Endothelial cell of umbilical vein (primary cell): ENCODE measurements at regions not wholly inside any gene's neighbourhood (a gene's known extent, or its start where the extent isn't known, plus 50 kb on each side); places are given as distances from the start of the nearest gene placed in this dataset.

Source experiments
- BruUV-seq: library from RNA; stranded (reverse); fragments of 400-500 nt; replicated peaks from 2 replicates; lab custom pipeline; 2021; lab: Mats Ljungman, UMichigan
- CTCF ChIA-PET: fragments of 300-600, 350-600 bp; sonication (Branson Sonifier 250); formaldehyde crosslinking; loops from one replicate; lab custom pipeline; 2021; ENCODE audit warnings: antibody characterized with exemption, inconsistent platforms; lab: Charles Lee
- POLR2A ChIA-PET: fragments of 300-600, 350-600 bp; sonication (Branson Sonifier 250); formaldehyde crosslinking; loops from one replicate; lab custom pipeline; 2021; ENCODE audit warnings: antibody characterized with exemption, inconsistent platforms; lab: Charles Lee
- DNase-seq: peaks from one replicate; pipeline ENCODE4 v3.0.0-alpha.2; 2011; ENCODE audit warnings: low read depth, low spot score
- FAIRE-seq: peaks from 2 replicates; lab custom pipeline; 2011; peaks lifted over from hg19 to GRCh38; lab: Jason Lieb, UNC
- H2AFZ ChIP-seq: 2 replicates; pipeline ENCODE4 v1.6.0; 2012; ENCODE audit warnings: low read depth, low read length, control low read depth, inconsistent platforms
- H3K27ac ChIP-seq: 2 replicates; pipeline ENCODE4 v1.5.1; 2011; ENCODE audit warnings: low read depth, mild to moderate bottlenecking, control low read depth, low read length, moderate library complexity; ENCODE audit not compliant: insufficient read depth
- H3K27me3 ChIP-seq, 2 experiments: 2 replicates each; pipeline versions ENCODE4 v1.6.0 to v1.6.1; 2011; ENCODE audit warnings: low read length in 2 of 2, mixed read lengths in 1 of 2; ENCODE audit not compliant: control insufficient read depth in 2 of 2, insufficient read depth in 2 of 2
- H3K36me3 ChIP-seq, 2 experiments: 2 replicates in 1 of 2; 3 replicates in 1 of 2; pipeline ENCODE4 v1.5.1; 2011; ENCODE audit warnings: low read length in 2 of 2, mild to moderate bottlenecking in 1 of 2, moderate library complexity in 1 of 2; ENCODE audit not compliant: control insufficient read depth in 2 of 2, insufficient read depth in 2 of 2; ENCODE audit errors: extremely low read depth in 1 of 2
- H3K4me1 ChIP-seq: 3 replicates; pipeline ENCODE4 v1.5.1; 2011; ENCODE audit warnings: mild to moderate bottlenecking, low read length; ENCODE audit not compliant: control insufficient read depth, insufficient read depth; ENCODE audit errors: extremely low read depth
- H3K4me2 ChIP-seq: 2 replicates; pipeline ENCODE4 v1.6.1; 2011; ENCODE audit warnings: low read length, control low read depth, mixed read lengths; ENCODE audit not compliant: insufficient read depth
- H3K4me3 ChIP-seq, 3 experiments: fragments of 200-600 bp in 1 of 3; sonication (generic), shearing (Covaris generic) in 1 of 3; replicated peaks in 1 of 3; 2 replicates each; pipeline ENCODE4 v1.5.1; 2011 to 2016; ENCODE audit warnings: control low read depth in 3 of 3, low read length in 3 of 3, mild to moderate bottlenecking in 2 of 3, inconsistent platforms in 1 of 3, low read depth in 1 of 3, moderate library complexity in 1 of 3; ENCODE audit not compliant: insufficient read depth in 1 of 3
- H3K79me2 ChIP-seq: 2 replicates; pipeline ENCODE4 v1.6.0; 2012; ENCODE audit warnings: low read length, inconsistent platforms; ENCODE audit not compliant: control insufficient read depth, insufficient read depth
- H3K9ac ChIP-seq: replicated peaks from 2 replicates; pipeline ENCODE3; 2011; ENCODE audit warnings: low read length, control low read depth; ENCODE audit not compliant: insufficient read depth; ENCODE audit errors: extremely low read depth
- H3K9me1 ChIP-seq: replicated peaks from 3 replicates; pipeline ENCODE4 v1.6.0; 2011; ENCODE audit warnings: mild to moderate bottlenecking, low read length; ENCODE audit not compliant: control insufficient read depth, insufficient read depth; ENCODE audit errors: extremely low read depth
- H3K9me3 ChIP-seq: replicated peaks from 2 replicates; pipeline ENCODE4 v1.5.1; 2012; ENCODE audit warnings: low read length, inconsistent platforms; ENCODE audit not compliant: control insufficient read depth, insufficient read depth
- H4K20me1 ChIP-seq: replicated peaks from 2 replicates; pipeline ENCODE3; 2011; ENCODE audit warnings: mild to moderate bottlenecking, low read length; ENCODE audit not compliant: control insufficient read depth, insufficient read depth; ENCODE audit errors: extremely low read depth
- CTCF ChIP-seq, 2 donors: IDR thresholded peaks; 1 replicate in 1 of 2; 2 replicates in 1 of 2; pipeline ENCODE4 v1.5.1; 2011; ENCODE audit warnings: low read length in 2 of 2, mild to moderate bottlenecking in 2 of 2, moderate library complexity in 2 of 2, control low read depth in 1 of 2, inconsistent platforms in 1 of 2, low read depth in 1 of 2; ENCODE audit not compliant: insufficient read depth in 1 of 2; ENCODE audit errors: extremely low read depth in 1 of 2
- EZH2 ChIP-seq: IDR thresholded peaks from 2 replicates; pipeline ENCODE4 v1.6.1; 2012; ENCODE audit warnings: borderline replicate concordance, low read depth, mild to moderate bottlenecking, moderate library complexity, low read length, inconsistent platforms; ENCODE audit not compliant: severe bottlenecking
- FOS ChIP-seq: IDR thresholded peaks from 2 replicates; pipeline ENCODE4 v1.6.1; 2011; ENCODE audit warnings: mild to moderate bottlenecking, low read length, moderate library complexity, borderline replicate concordance; ENCODE audit not compliant: insufficient read depth
- GATA2 ChIP-seq: IDR thresholded peaks from 2 replicates; pipeline ENCODE4 v1.7.0; 2011; ENCODE audit warnings: low read depth, mild to moderate bottlenecking, moderate library complexity, mixed read lengths, low read length; ENCODE audit not compliant: insufficient read length, insufficient read depth
- JUN ChIP-seq: IDR thresholded peaks from 2 replicates; pipeline ENCODE4 v1.6.1; 2011; ENCODE audit warnings: borderline replicate concordance, low read depth; ENCODE audit not compliant: insufficient read length, insufficient read depth
- MAX ChIP-seq: IDR thresholded peaks from 2 replicates; pipeline ENCODE4 v1.6.1; 2011; ENCODE audit not compliant: insufficient read depth, insufficient read length
- MYC ChIP-seq: IDR thresholded peaks from one replicate; pipeline ENCODE4 v1.6.1; 2011; ENCODE audit warnings: mild to moderate bottlenecking, low read depth, low read length
- POLR2A ChIP-seq: IDR thresholded peaks from 2 replicates; pipeline ENCODE4 v1.6.1; 2012; ENCODE audit warnings: low read depth, mild to moderate bottlenecking, control low read depth, low read length
- POLR2AphosphoS5 ChIP-seq: IDR thresholded peaks from 2 replicates; pipeline ENCODE4 v1.6.1; 2012; ENCODE audit warnings: low read depth, mild to moderate bottlenecking, control low read depth, low read length, moderate library complexity; ENCODE audit not compliant: insufficient read depth
- dilution Hi-C: fragments of 300-500 bp; cut with MboI; formaldehyde crosslinking; loops from one replicate; pipeline ENCODE4 v1.15.0; 2019; ENCODE audit warnings: low sequenced_read_pairs; ENCODE audit not compliant: extremely low pct_ligation_motif_present
- intact Hi-C: fragments of 100-400 bp; cut with micrococcal nuclease; formaldehyde crosslinking; loops from one replicate; pipeline ENCODE4 v1.10.0; 2022

GRCh38 chr2:104465981-104466380, 387.9 kb upstream of the POU3F3 start:
- Histone ChIP-seq H4K20me1 (no peaks in the 10 kb centered on the region), H3K27me3 (no peaks in the 10 kb centered on the region), H3K36me3 (no peaks in the 10 kb centered on the region), H3K9me1 (no peaks in the 10 kb centered on the region), H3K4me1 (no peaks in the 10 kb centered on the region), H3K4me2 (no peak overlapping the region), H3K9me3 (peaks cover 5% of the 10 kb centered on the region), H3K27ac (no peak overlapping the region), H3K4me3 (no peak overlapping the region), H2AFZ (no peak overlapping the region), H3K79me2 (no peaks in the 10 kb centered on the region), H3K9ac (no peak overlapping the region)
- BruUV-seq: no TSS peak
- DNase-seq: no peak
- CTCF ChIA-PET: no interaction called here
- POLR2A ChIA-PET: no interaction called here
- TF ChIP-seq EZH2: no peak
- TF ChIP-seq MYC: no peak
- TF ChIP-seq FOS: no peak
- no peak for TF ChIP-seq GATA2
- no peak for TF ChIP-seq MAX
- TF ChIP-seq JUN: no peak
- no peak for TF ChIP-seq POLR2A
- TF ChIP-seq POLR2AphosphoS5: no peak
- TF ChIP-seq CTCF (IDR thresholded peaks at IDR 0.05; ENCODE audit: extremely low read depth in 1 of 2, insufficient read depth in 1 of 2, low read depth in 1 of 2, low read length in 2 of 2): no peak
- intact Hi-C loops: no loop called here
- no peak for FAIRE-seq
- dilution Hi-C loops: no loop called here
